Gastrocnemius medialis (tissue), 4 donors: ENCODE measurements at regions not wholly inside any gene's neighbourhood (a gene's known extent, or its start where the extent isn't known, plus 50 kb on each side); places are given as distances from the start of the nearest gene placed in this dataset.

Experiments
- ATAC-seq, 2 donors: fragments of 150-250 bp; one replicate each; pipeline ENCODE4 v1.9.1; 2016
- DNase-seq, 2 donors: peaks; one replicate each; pipeline ENCODE4 v3.0.0-alpha.2; 2019
- H3K27ac ChIP-seq, 4 donors: fragments of 200-600 bp; sonication (generic); 1 replicate in 1 of 4; 2 replicates in 3 of 4; pipeline ENCODE4 v1.5.1; 2016 to 2018; ENCODE audit warnings: mild to moderate bottlenecking in 2 of 4, moderate library complexity in 1 of 4
- H3K27me3 ChIP-seq, 3 donors: fragments of 200-600 bp; sonication (generic) in 2 of 3; 1 replicate in 1 of 3; 2 replicates in 2 of 3; pipeline versions ENCODE4 v1.5.1 to v1.6.0; 2016 to 2019; ENCODE audit warnings: mild to moderate bottlenecking in 1 of 3, moderate library complexity in 1 of 3
- H3K36me3 ChIP-seq, 2 donors: fragments of 200-600 bp; sonication (generic) in 1 of 2; one replicate each; pipeline ENCODE4 v1.5.1; 2017 to 2018
- H3K4me1 ChIP-seq, 2 donors: fragments of 200-600 bp; sonication (generic) in 1 of 2; one replicate each; pipeline ENCODE4 v1.5.1; 2016 to 2017; ENCODE audit warnings: mild to moderate bottlenecking in 2 of 2
- H3K4me3 ChIP-seq, 4 donors: fragments of 200-600 bp; sonication (generic) in 3 of 4; 1 replicate in 1 of 4; 2 replicates in 3 of 4; pipeline ENCODE4 v1.5.1; 2016 to 2019; ENCODE audit warnings: mild to moderate bottlenecking in 2 of 4
- H3K9me3 ChIP-seq, 3 donors: fragments of 200-600 bp; sonication (generic) in 2 of 3; 1 replicate in 1 of 3; 2 replicates in 2 of 3; pipeline ENCODE4 v1.5.1; 2016 to 2019
- POLR2A ChIP-seq, 2 donors: fragments of 450-650 bp; IDR thresholded peaks; one replicate each; pipeline ENCODE4 v1.6.1; 2017; ENCODE audit warnings: antibody characterized with exemption in 2 of 2, mild to moderate bottlenecking in 2 of 2, moderate library complexity in 2 of 2
- in situ Hi-C, 4 donors: fragments of 200-750 bp; cut with MboI; loops; one replicate each; pipeline versions ENCODE4 v1.15.0 to v1.8.0; 2017; ENCODE audit warnings: low sequenced_read_pairs in 4 of 4
- intact Hi-C: fragments of 100-400 bp; cut with DNase I; formaldehyde crosslinking; loops from one replicate; pipeline ENCODE4 v1.15.1; 2023; ENCODE audit warnings: low total_unique reads
- TF ChIP-seq, protein P1 (sequence below), 5 experiments: fragments of 450-650 bp in 3 of 5; fragments of 200-600 bp in 2 of 5; sonication (generic) in 2 of 5; IDR thresholded peaks in 4 of 5; conservative IDR thresholded peaks in 1 of 5; 1 replicate in 4 of 5; 2 replicates in 1 of 5; pipeline ENCODE4 v1.5.1; 2016 to 2019; ENCODE audit warnings: antibody characterized with exemption in 5 of 5, mild to moderate bottlenecking in 3 of 5, moderate library complexity in 3 of 5

- no peak for TF ChIP-seq POLR2A (IDR thresholded peaks at IDR 0.05)
- TF ChIP-seq, protein P1, sequence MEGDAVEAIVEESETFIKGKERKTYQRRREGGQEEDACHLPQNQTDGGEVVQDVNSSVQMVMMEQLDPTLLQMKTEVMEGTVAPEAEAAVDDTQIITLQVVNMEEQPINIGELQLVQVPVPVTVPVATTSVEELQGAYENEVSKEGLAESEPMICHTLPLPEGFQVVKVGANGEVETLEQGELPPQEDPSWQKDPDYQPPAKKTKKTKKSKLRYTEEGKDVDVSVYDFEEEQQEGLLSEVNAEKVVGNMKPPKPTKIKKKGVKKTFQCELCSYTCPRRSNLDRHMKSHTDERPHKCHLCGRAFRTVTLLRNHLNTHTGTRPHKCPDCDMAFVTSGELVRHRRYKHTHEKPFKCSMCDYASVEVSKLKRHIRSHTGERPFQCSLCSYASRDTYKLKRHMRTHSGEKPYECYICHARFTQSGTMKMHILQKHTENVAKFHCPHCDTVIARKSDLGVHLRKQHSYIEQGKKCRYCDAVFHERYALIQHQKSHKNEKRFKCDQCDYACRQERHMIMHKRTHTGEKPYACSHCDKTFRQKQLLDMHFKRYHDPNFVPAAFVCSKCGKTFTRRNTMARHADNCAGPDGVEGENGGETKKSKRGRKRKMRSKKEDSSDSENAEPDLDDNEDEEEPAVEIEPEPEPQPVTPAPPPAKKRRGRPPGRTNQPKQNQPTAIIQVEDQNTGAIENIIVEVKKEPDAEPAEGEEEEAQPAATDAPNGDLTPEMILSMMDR (IDR thresholded peaks at IDR 0.05 in 4 of 5, conservative IDR thresholded peaks at IDR 0.05 in 1 of 5): no peak
- H3K9me3 ChIP-seq: no peaks in the 10 kb centered on the region
- in situ Hi-C loops: no loop called here
Measured at GRCh38 chr22:48004038-48004437, 1241.6 kb downstream of the TBC1D22A start.

GRCh38 chr22:48001101-48001500 is 1238.7 kb downstream of the TBC1D22A start:
- H3K36me3 ChIP-seq: no peaks in the 10 kb centered on the region
- H3K4me3 ChIP-seq: no peak overlapping the region
- no peak overlapping the region for H3K27ac ChIP-seq
- H3K4me1 ChIP-seq: no peaks in the 10 kb centered on the region
- DNase-seq (no peak), ATAC-seq (no peak)
- H3K9me3 ChIP-seq: no peaks in the 10 kb centered on the region
- intact Hi-C loops: no loop called here
- in situ Hi-C loops: no loop called here
- TF ChIP-seq POLR2A (IDR thresholded peaks at IDR 0.05): no peak
- TF ChIP-seq, protein P1 (IDR thresholded peaks at IDR 0.05 in 4 of 5, conservative IDR thresholded peaks at IDR 0.05 in 1 of 5): no peak
- H3K27me3 ChIP-seq: peaks cover 0 to 2% (median 0%) of the 10 kb centered on the region in 3 donors

More at GRCh38 chr22:48004038-48004437, 1241.6 kb downstream of the TBC1D22A start:
- ATAC-seq (no peak), DNase-seq (no peak)
- Histone ChIP-seq H3K36me3 (no peaks in the 10 kb centered on the region), H3K27me3 (peaks cover 0 to 2% (median 0%) of the 10 kb centered on the region in 3 donors), H3K4me3 (no peak overlapping the region), H3K4me1 (no peaks in the 10 kb centered on the region), H3K27ac (no peak overlapping the region)
- intact Hi-C loops: no loop called here

DNA sequence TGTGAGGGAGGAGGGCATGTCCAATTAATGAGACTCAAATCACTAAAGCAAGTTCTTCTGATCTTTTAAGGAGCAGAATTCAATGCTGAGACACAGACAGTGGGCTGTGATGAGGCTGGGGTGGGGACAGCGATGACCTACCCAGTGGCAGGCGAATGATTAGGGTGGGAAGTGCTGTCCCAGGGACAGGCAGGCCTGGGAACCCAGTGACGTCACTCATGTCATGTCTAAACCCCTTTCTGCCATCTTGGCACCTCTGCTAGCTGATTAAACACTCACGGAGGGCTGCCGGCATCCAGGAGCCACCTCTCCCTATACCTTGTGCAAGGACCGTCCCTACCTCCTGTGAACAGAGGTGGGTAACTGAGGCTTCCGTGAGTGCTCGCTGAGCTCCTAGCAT is 1235.2 kb downstream of the TBC1D22A start:
- no peaks in the 10 kb centered on the region for H3K9me3 ChIP-seq
- intact Hi-C loops: no loop called here
- ATAC-seq (no peak), DNase-seq (no peak)
- in situ Hi-C loops: no loop called here
- H3K4me3 ChIP-seq: no peak overlapping the region
- no peaks in the 10 kb centered on the region for H3K36me3 ChIP-seq
- no peaks in the 10 kb centered on the region for H3K4me1 ChIP-seq
- no peak overlapping the region for H3K27ac ChIP-seq
- no peaks in the 10 kb centered on the region for H3K27me3 ChIP-seq
- TF ChIP-seq, protein P1 (IDR thresholded peaks at IDR 0.05 in 4 of 5, conservative IDR thresholded peaks at IDR 0.05 in 1 of 5): no peak
- no peak for TF ChIP-seq POLR2A (IDR thresholded peaks at IDR 0.05)

GRCh38 chr22:47997052-47997590 is 1234.7 kb downstream of the TBC1D22A start:
- no peaks in the 10 kb centered on the region for H3K36me3 ChIP-seq
- H3K27ac ChIP-seq: no peak overlapping the region
- intact Hi-C loops (no loop called here), in situ Hi-C loops (no loop called here)
- no peak overlapping the region for H3K4me3 ChIP-seq
- no peaks in the 10 kb centered on the region for H3K27me3 ChIP-seq
- no peaks in the 10 kb centered on the region for H3K9me3 ChIP-seq
- DNase-seq: no peak
- H3K4me1 ChIP-seq: no peaks in the 10 kb centered on the region
- no peak for ATAC-seq
- TF ChIP-seq, protein P1 (IDR thresholded peaks at IDR 0.05 in 4 of 5, conservative IDR thresholded peaks at IDR 0.05 in 1 of 5): no peak
- no peak for TF ChIP-seq POLR2A (IDR thresholded peaks at IDR 0.05)

- intact Hi-C loops: no loop called here
- H3K4me3 ChIP-seq: no peak overlapping the region
- H3K36me3 ChIP-seq: no peaks in the 10 kb centered on the region
- TF ChIP-seq, protein P1 (IDR thresholded peaks at IDR 0.05 in 4 of 5, conservative IDR thresholded peaks at IDR 0.05 in 1 of 5): no peak
- no peaks in the 10 kb centered on the region for H3K4me1 ChIP-seq
- no peak overlapping the region for H3K27ac ChIP-seq
- DNase-seq: no peak
- H3K9me3 ChIP-seq: no peaks in the 10 kb centered on the region
- no peak for ATAC-seq
- in situ Hi-C loops: no loop called here
- H3K27me3 ChIP-seq: no peaks in the 10 kb centered on the region
Measured at GRCh38 chr22:47996446-47996857, 1234.0 kb downstream of the TBC1D22A start.
